ENCODE measurements at regions not wholly inside any gene's neighbourhood (a gene's known extent, or its start where the extent isn't known, plus 50 kb on each side); places are given as distances from the start of the nearest gene placed in this dataset.

GRCh38 chr1:29859126-29859525 is 622.8 kb downstream of the PTPRU start:
- Mint-ChIP-seq H3K27me3 (peaks cover 1% of the 10 kb centered on the region), H3K9me3 (peaks cover 8% of the 10 kb centered on the region), H3K4me3 (no peak overlapping the region), H3K27ac (no peak overlapping the region), H3K36me3 (peaks cover 2% of the 10 kb centered on the region), H3K4me1 (no peaks in the 10 kb centered on the region)
- no peak for ATAC-seq (ENCODE audit: low read depth)
- no peak for DNase-seq (ENCODE audit: low spot score in 2 of 2)

- Mint-ChIP-seq H3K9me3 (peaks cover 8% of the 10 kb centered on the region), H3K4me3 (no peak overlapping the region), H3K36me3 (peaks cover 2% of the 10 kb centered on the region), H3K27ac (no peak overlapping the region), H3K4me1 (no peaks in the 10 kb centered on the region), H3K27me3 (peaks cover 1% of the 10 kb centered on the region)
- ATAC-seq (ENCODE audit: low read depth) (no peak), DNase-seq (ENCODE audit: low spot score in 2 of 2) (no peak)
These were observed 622.3 kb downstream of the PTPRU start for GRCh38 chr1:29858646-29859045.

GRCh38 chr1:29856340-29857114 is 620.2 kb downstream of the PTPRU start:
- peaks cover 5% of the 10 kb centered on the region for H3K9me3 Mint-ChIP-seq
- peaks cover 2% of the 10 kb centered on the region for H3K36me3 Mint-ChIP-seq
- no peaks in the 10 kb centered on the region for H3K4me1 Mint-ChIP-seq
- H3K4me3 Mint-ChIP-seq = no peak overlapping the region
- ATAC-seq (ENCODE audit: low read depth) (no peak), DNase-seq (ENCODE audit: low spot score in 2 of 2) (no peak)
- peaks cover 6% of the 10 kb centered on the region for H3K27me3 Mint-ChIP-seq
- H3K27ac Mint-ChIP-seq = no peak overlapping the region

DNA sequence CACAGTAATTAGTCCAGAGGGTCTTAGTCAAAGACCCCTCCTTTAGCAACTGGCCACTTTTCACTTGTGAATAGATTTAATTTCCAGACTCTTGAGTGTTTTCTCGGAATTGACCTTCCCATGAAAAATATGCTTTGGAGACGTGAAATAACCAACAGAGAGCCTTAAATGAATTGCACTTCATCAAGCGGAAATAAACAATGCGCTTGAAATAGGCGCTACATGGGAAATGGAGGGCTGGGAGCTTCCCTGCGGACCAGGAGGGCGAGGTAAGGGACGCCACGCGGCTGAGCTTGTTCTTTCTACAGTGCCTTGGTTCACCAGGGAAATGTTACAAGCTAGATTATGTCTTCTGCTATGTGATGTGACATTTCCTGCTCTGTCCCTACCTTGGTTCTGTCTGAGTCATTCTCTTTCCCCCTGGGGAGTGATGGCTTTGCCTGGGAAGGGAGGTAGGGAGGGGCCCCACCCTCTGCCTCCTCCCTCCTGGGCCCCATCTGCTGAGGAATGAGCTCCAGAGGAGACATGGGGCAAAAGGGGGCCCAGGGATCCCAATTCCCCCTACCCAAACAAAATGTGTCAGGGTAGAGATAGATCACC is 619.3 kb downstream of the PTPRU start:
- Mint-ChIP-seq H3K36me3 (no peaks in the 10 kb centered on the region), H3K27me3 (peaks cover 8% of the 10 kb centered on the region), H3K4me1 (no peaks in the 10 kb centered on the region), H3K4me3 (no peak overlapping the region), H3K27ac (no peak overlapping the region), H3K9me3 (no peaks in the 10 kb centered on the region)
- DNase-seq (ENCODE audit: low spot score in 2 of 2) (no peak), ATAC-seq (ENCODE audit: low read depth) (no peak)

DNA sequence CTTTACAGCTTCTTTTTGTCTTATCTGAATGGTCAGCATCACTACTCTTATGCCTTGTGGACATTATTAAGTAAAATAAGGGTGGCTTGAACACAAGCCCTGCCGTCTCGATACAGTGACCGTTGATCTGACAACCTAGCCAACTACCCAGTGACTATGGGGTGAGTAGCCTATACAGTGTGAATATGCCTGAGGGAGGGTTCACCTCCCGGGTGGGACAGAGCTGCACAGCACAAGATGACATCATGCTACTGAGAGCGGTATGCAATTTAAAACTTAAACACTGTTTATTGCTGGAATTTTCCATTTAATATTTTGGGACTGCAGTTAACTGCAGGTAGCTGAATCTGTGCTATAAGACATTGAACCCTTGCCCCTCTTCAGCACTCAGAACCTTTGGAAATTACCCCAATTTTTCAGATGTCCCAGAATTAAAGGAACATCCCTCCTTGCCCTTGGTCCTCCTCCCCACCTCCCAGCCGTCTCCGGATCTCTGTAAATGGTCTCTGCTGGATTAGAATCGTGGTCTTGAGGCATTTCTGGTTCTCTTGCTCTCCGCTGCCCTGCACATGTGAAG is 618.5 kb downstream of the PTPRU start:
- DNase-seq (ENCODE audit: low spot score in 2 of 2) (no peak), ATAC-seq (ENCODE audit: low read depth) (no peak)
- Mint-ChIP-seq H3K27me3 (peaks cover 8% of the 10 kb centered on the region), H3K36me3 (no peaks in the 10 kb centered on the region), H3K4me3 (no peak overlapping the region), H3K4me1 (no peaks in the 10 kb centered on the region), H3K9me3 (no peaks in the 10 kb centered on the region), H3K27ac (no peak overlapping the region)

DNA sequence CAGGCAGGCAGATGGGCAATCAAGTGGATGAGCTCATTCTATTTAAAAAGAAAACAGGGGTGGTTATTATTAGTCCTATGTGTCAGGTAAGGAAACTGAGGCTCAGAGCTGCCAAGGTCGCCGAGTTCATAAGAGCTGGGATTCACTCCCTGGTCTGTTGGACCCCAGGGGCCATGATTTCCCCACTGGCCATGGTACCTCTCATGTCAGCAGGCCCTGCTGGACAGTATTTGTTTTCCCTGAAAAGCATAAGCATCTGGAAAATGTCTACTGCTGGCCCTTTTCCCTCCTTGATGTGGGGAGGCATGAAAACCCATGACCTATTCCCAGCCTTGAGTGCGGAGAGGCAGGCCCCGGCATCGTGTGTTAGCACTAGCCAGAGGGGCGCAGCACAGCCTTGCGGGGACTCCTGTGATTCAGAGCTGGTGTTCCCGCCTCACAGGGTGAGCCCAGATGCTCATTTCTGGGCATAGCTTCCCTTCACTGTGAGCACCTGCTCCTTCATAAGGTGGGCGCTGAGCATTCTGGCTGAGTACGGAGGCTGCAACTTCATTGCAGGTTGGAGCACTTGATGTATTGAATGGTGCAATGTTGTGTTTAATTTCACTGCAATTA is 617.5 kb downstream of the PTPRU start:
- Mint-ChIP-seq H3K36me3 (no peaks in the 10 kb centered on the region), H3K9me3 (no peaks in the 10 kb centered on the region), H3K4me1 (no peaks in the 10 kb centered on the region), H3K27ac (no peak overlapping the region), H3K4me3 (no peak overlapping the region), H3K27me3 (peaks cover 8% of the 10 kb centered on the region)
- ATAC-seq (ENCODE audit: low read depth) (no peak), DNase-seq (ENCODE audit: low spot score in 2 of 2) (no peak)

GRCh38 chr1:29852248-29852647 is 615.9 kb downstream of the PTPRU start:
- Mint-ChIP-seq H3K27ac (no peak overlapping the region), H3K9me3 (peaks cover 2% of the 10 kb centered on the region), H3K4me1 (no peaks in the 10 kb centered on the region), H3K4me3 (no peak overlapping the region), H3K27me3 (peaks cover 10% of the 10 kb centered on the region), H3K36me3 (no peaks in the 10 kb centered on the region)
- DNase-seq (ENCODE audit: low spot score in 2 of 2) (no peak), ATAC-seq (ENCODE audit: low read depth) (no peak)

GRCh38 chr1:29851691-29852090 is 615.4 kb downstream of the PTPRU start:
- Mint-ChIP-seq H3K27ac (no peak overlapping the region), H3K4me3 (no peak overlapping the region), H3K27me3 (peaks cover 11% of the 10 kb centered on the region), H3K9me3 (peaks cover 3% of the 10 kb centered on the region), H3K4me1 (no peaks in the 10 kb centered on the region), H3K36me3 (no peaks in the 10 kb centered on the region)
- ATAC-seq (ENCODE audit: low read depth) = no peak
- DNase-seq (ENCODE audit: low spot score in 2 of 2) = no peak

DNA sequence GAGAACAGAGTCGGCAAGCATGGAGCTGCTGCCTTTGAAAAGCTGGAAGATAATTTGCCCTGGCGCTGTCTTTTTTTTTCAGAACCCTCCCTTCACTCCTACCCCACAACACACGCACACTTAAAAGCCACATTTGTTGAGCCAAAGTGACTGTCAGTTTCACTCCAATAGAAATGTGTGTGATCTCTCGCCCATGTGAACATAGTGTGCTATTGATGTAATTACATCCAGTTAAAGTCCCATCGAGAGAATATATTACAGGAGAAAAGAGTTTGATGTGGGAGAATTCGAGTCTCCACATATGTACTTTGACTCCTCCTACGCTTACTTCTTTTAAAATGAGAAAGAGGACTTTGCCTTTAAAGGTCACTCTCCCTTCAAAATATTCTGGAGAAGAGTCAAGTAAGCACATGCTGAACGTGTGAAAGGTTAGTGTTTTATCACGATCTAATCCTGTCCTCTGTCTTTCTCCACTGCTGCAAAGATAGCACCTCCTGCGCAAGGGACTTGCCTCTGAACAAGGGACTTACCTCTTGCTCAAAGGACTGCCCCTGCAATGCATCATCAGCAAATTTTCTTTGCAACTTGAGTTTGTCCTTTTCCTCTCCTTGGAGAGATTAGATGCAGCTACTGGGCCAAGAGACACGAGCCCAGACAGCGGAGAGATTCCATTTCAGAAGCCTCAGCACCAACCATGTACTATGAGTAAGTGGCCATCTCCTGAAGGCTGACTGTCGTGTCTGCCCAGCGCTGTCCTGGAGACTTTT is 613.9 kb downstream of the PTPRU start:
- Mint-ChIP-seq H3K4me1 (no peaks in the 10 kb centered on the region), H3K9me3 (peaks cover 3% of the 10 kb centered on the region), H3K27me3 (peaks cover 9% of the 10 kb centered on the region), H3K27ac (no peak overlapping the region), H3K36me3 (no peaks in the 10 kb centered on the region), H3K4me3 (no peak overlapping the region)
- DNase-seq (ENCODE audit: low spot score in 2 of 2) (no peak), ATAC-seq (ENCODE audit: low read depth) (no peak)

DNA sequence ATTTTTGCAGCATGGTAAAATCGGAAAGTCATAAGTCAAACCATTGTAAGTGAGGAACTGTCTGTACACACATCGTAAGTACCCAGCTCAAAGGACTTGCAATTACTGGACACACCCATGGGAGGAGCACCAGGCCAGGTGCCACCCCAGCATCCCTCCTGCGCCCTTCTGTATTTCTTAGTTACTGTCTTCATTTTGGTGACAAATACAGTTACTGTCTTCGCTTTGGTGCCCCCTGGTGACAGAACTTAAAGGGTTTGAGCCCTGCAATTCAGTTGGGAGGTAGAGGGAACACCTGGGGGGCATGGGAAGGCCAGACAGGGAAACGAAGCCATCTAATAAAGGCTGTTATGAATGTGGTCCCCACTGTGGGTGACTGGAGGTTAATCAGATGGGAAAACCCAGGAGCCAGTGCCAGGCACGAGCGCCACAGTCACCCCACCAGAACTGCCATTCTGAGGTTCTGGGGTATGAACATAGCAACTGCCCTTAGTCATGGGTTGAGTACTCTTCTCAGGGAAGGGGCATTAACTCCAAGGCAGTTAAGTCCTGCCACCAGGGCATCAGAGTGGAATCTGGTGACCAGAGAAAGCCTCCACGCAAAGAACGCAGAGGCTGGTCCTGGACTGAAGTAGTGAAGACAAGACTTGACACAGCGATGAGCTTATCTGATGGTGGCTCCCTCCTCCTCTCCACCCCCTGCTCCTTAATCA is 612.9 kb downstream of the PTPRU start:
- H3K27me3 Mint-ChIP-seq = peaks cover 9% of the 10 kb centered on the region
- H3K4me1 Mint-ChIP-seq = no peaks in the 10 kb centered on the region
- no peaks in the 10 kb centered on the region for H3K36me3 Mint-ChIP-seq
- no peak for ATAC-seq (ENCODE audit: low read depth)
- no peak overlapping the region for H3K4me3 Mint-ChIP-seq
- no peak for DNase-seq (ENCODE audit: low spot score in 2 of 2)
- no peak overlapping the region for H3K27ac Mint-ChIP-seq
- peaks cover 3% of the 10 kb centered on the region for H3K9me3 Mint-ChIP-seq

DNA sequence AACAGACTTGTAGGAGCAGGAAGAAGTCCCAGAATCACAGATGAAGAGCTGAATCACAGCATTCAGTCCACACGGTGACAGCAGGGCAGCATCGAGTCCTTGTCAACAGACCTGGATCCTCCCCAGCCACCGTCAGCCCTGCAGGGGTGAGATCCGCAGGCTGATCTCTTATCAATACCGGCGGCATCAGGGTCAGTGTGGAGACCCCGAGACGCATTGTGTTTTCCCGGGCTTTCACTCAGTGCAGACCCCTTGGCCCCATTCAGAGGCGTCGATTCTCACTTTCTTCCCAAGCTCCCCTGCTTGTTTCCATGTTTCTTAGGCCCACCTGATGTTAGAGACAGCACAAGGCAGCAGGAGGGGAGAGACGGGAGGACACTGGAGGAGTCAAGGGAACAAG is 609.6 kb downstream of the PTPRU start:
- no peak for ATAC-seq (ENCODE audit: low read depth)
- Mint-ChIP-seq H3K4me1 (no peaks in the 10 kb centered on the region), H3K9me3 (peaks cover 9% of the 10 kb centered on the region), H3K27ac (no peak overlapping the region), H3K27me3 (peaks cover 5% of the 10 kb centered on the region), H3K4me3 (no peak overlapping the region), H3K36me3 (no peaks in the 10 kb centered on the region)
- DNase-seq (ENCODE audit: low spot score in 2 of 2) = no peak

- ATAC-seq (ENCODE audit: low read depth) = no peak
- Mint-ChIP-seq H3K9me3 (peaks cover 7% of the 10 kb centered on the region), H3K36me3 (no peaks in the 10 kb centered on the region), H3K4me3 (no peak overlapping the region), H3K27ac (no peak overlapping the region), H3K27me3 (peaks cover 2% of the 10 kb centered on the region), H3K4me1 (no peaks in the 10 kb centered on the region)
- DNase-seq (ENCODE audit: low spot score in 2 of 2) = no peak
These were observed 605.8 kb downstream of the PTPRU start for GRCh38 chr1:29842130-29842529.

GRCh38 chr1:29839726-29840125 is 603.4 kb downstream of the PTPRU start:
- Mint-ChIP-seq H3K4me3 (no peak overlapping the region), H3K4me1 (no peaks in the 10 kb centered on the region)

More at GRCh38 chr1:29839726-29840125, 603.4 kb downstream of the PTPRU start:
- H3K27ac Mint-ChIP-seq = no peak overlapping the region
- DNase-seq (ENCODE audit: low spot score in 2 of 2) = no peak
- no peaks in the 10 kb centered on the region for H3K36me3 Mint-ChIP-seq
- peaks cover 5% of the 10 kb centered on the region for H3K27me3 Mint-ChIP-seq
- peaks cover 6% of the 10 kb centered on the region for H3K9me3 Mint-ChIP-seq
- ATAC-seq (ENCODE audit: low read depth) = no peak

All from memory B cell (primary cell).